ENCODE measurements at regions not wholly inside any gene's neighbourhood (a gene's known extent, or its start where the extent isn't known, plus 50 kb on each side); places are given as distances from the start of the nearest gene placed in this dataset.

DNA sequence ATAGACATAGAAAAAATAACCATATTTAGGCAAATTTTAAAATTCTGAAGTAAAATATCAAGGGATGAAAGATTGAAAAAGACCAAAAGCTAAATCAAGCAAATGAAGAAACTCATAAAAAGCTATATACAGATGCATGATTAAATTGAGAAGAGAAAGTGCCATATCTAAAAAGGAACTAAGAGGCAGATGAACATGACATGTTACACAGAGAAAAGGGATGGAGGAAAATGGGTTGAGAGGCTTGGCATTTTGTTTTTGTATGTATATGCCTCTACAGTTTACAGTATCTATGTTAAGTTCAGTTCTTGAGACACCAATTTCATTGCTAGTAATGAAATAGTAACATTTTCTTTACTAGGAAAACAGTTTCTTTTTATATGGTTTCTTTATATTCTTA is 1507.4 kb upstream of the SPRY2 start:
- Histone ChIP-seq H3K27ac (replicated peaks) (no peak overlapping the region), H3K27me3 (ENCODE audit: insufficient read depth, poor library complexity, severe bottlenecking) (peaks cover 2% of the 10 kb centered on the region)
- TF ChIP-seq, protein P1, sequence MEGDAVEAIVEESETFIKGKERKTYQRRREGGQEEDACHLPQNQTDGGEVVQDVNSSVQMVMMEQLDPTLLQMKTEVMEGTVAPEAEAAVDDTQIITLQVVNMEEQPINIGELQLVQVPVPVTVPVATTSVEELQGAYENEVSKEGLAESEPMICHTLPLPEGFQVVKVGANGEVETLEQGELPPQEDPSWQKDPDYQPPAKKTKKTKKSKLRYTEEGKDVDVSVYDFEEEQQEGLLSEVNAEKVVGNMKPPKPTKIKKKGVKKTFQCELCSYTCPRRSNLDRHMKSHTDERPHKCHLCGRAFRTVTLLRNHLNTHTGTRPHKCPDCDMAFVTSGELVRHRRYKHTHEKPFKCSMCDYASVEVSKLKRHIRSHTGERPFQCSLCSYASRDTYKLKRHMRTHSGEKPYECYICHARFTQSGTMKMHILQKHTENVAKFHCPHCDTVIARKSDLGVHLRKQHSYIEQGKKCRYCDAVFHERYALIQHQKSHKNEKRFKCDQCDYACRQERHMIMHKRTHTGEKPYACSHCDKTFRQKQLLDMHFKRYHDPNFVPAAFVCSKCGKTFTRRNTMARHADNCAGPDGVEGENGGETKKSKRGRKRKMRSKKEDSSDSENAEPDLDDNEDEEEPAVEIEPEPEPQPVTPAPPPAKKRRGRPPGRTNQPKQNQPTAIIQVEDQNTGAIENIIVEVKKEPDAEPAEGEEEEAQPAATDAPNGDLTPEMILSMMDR (IDR thresholded peaks at IDR 0.05; ENCODE audit: insufficient read depth, low read length), result no peak
- TF ChIP-seq SPI1 (IDR thresholded peaks at IDR 0.05; ENCODE audit: borderline replicate concordance, low read depth) (no peak), GABPA (IDR thresholded peaks at IDR 0.05; ENCODE audit: low read depth) (no peak), POLR2AphosphoS5 (IDR thresholded peaks at IDR 0.05; ENCODE audit: low read depth) (no peak)
- TF ChIP-seq, protein P2, sequence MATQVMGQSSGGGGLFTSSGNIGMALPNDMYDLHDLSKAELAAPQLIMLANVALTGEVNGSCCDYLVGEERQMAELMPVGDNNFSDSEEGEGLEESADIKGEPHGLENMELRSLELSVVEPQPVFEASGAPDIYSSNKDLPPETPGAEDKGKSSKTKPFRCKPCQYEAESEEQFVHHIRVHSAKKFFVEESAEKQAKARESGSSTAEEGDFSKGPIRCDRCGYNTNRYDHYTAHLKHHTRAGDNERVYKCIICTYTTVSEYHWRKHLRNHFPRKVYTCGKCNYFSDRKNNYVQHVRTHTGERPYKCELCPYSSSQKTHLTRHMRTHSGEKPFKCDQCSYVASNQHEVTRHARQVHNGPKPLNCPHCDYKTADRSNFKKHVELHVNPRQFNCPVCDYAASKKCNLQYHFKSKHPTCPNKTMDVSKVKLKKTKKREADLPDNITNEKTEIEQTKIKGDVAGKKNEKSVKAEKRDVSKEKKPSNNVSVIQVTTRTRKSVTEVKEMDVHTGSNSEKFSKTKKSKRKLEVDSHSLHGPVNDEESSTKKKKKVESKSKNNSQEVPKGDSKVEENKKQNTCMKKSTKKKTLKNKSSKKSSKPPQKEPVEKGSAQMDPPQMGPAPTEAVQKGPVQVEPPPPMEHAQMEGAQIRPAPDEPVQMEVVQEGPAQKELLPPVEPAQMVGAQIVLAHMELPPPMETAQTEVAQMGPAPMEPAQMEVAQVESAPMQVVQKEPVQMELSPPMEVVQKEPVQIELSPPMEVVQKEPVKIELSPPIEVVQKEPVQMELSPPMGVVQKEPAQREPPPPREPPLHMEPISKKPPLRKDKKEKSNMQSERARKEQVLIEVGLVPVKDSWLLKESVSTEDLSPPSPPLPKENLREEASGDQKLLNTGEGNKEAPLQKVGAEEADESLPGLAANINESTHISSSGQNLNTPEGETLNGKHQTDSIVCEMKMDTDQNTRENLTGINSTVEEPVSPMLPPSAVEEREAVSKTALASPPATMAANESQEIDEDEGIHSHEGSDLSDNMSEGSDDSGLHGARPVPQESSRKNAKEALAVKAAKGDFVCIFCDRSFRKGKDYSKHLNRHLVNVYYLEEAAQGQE (IDR thresholded peaks at IDR 0.05; ENCODE audit: insufficient replicate concordance, low read depth), result no peak

DNA sequence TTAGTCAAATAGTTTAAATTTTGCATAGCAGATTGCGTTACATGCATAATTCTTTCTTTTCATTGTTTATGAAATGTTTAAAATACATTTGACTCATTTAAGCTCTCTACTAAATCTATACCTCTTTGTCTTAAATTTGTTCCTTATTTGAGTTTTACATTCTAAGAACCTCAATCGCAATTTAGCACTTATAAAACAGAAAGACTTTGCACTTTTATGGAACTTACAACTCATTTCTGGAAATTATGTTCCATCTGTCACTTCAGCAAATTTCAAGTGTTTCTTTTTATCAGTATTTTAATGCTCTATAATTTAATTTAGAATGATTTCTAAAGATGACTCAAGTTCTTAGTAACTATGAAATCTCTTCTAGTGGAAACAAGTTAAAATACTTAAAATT is 1505.8 kb upstream of the SPRY2 start:
- DNase-seq (ENCODE audit: low read depth in 1 of 2, low spot score in 1 of 2), result no peak
- no peak overlapping the region for H3K27ac ChIP-seq (replicated peaks)
- TF ChIP-seq, protein P1 (IDR thresholded peaks at IDR 0.05; ENCODE audit: insufficient read depth, low read length), result no peak
- no peak for TF ChIP-seq GABPA (IDR thresholded peaks at IDR 0.05; ENCODE audit: low read depth)
- no peak for TF ChIP-seq SPI1 (IDR thresholded peaks at IDR 0.05; ENCODE audit: borderline replicate concordance, low read depth)
- TF ChIP-seq, protein P2 (IDR thresholded peaks at IDR 0.05; ENCODE audit: insufficient replicate concordance, low read depth), result no peak
- TF ChIP-seq POLR2AphosphoS5 (IDR thresholded peaks at IDR 0.05; ENCODE audit: low read depth), result no peak
- peaks cover 2% of the 10 kb centered on the region for H3K27me3 ChIP-seq (ENCODE audit: insufficient read depth, poor library complexity, severe bottlenecking)
- H3K4me3 ChIP-seq (replicated peaks; ENCODE audit: insufficient read depth, low read length), result no peak overlapping the region

More for the DNA sequence above, 1507.4 kb upstream of the SPRY2 start:
- no peak for DNase-seq (ENCODE audit: low read depth in 1 of 2, low spot score in 1 of 2)
- H3K4me3 ChIP-seq (replicated peaks; ENCODE audit: insufficient read depth, low read length), result no peak overlapping the region

DNA sequence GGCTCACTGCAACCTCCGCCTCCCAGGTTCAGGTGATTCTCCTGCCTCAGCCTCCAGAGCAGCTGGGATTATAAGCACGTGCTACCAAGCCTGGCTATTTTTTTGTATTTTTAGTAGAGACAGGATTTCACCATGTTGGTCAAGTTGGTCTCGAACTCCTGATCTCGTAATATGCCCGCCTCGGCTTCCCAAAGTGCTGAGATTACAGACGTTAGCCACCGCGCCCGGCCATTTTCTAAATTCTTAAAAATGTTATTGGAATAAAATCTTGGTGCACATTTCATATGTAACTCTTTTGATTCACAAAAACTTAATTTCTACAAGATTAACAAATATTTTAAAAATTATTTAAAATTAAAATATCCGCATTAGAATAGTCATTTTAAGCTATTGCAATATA is 1480.3 kb upstream of the SPRY2 start:
- no peak for DNase-seq (ENCODE audit: low read depth in 1 of 2, low spot score in 1 of 2)
- no peak overlapping the region for H3K27ac ChIP-seq (replicated peaks)
- TF ChIP-seq GABPA (IDR thresholded peaks at IDR 0.05; ENCODE audit: low read depth), result no peak
- TF ChIP-seq POLR2AphosphoS5 (IDR thresholded peaks at IDR 0.05; ENCODE audit: low read depth), result no peak
- TF ChIP-seq, protein P1 (IDR thresholded peaks at IDR 0.05; ENCODE audit: insufficient read depth, low read length), result no peak
- TF ChIP-seq SPI1 (IDR thresholded peaks at IDR 0.05; ENCODE audit: borderline replicate concordance, low read depth), result no peak
- TF ChIP-seq, protein P2 (IDR thresholded peaks at IDR 0.05; ENCODE audit: insufficient replicate concordance, low read depth), result no peak
- H3K27me3 ChIP-seq (ENCODE audit: insufficient read depth, poor library complexity, severe bottlenecking), result no peaks in the 10 kb centered on the region
- no peak overlapping the region for H3K4me3 ChIP-seq (replicated peaks; ENCODE audit: insufficient read depth, low read length)

Data from HL-60 (cell line).